K562 (cell line): ENCODE measurements at regions not wholly inside any gene's neighbourhood (a gene's known extent, or its start where the extent isn't known, plus 50 kb on each side); places are given as distances from the start of the nearest gene placed in this dataset.

Experiments
- ATAC-seq: fragments of 200-7000 bp; cut with Tn5 transposase; 3 replicates; pipeline ENCODE4 v1.9.1; 2020; ENCODE audit warnings: moderate library complexity
- BruUV-seq: library from RNA; stranded (reverse); fragments of 400-500 nt; replicated peaks from 2 replicates; lab custom pipeline; 2021; lab: Mats Ljungman, UMichigan
- CTCF ChIA-PET: fragments of 300-600 bp; formaldehyde crosslinking; extraction: SDS; loops from one replicate; lab custom pipeline; 2021; ENCODE audit warnings: low intra/inter-chr PET ratio; lab: Yijun Ruan, JAX
- POLR2A ChIA-PET: fragments of 300-600, 350-650 bp; sonication (Branson Sonifier 250); formaldehyde crosslinking; extraction: SDS; loops from one replicate; lab custom pipeline; 2021; ENCODE audit warnings: antibody characterized with exemption, inconsistent platforms; lab: Yijun Ruan, JAX
- DNase-seq, 4 experiments: peaks; one replicate each; pipeline versions ENCODE4 v3.0.0 to v3.0.0-alpha.2; 2011 to 2018; ENCODE audit warnings: low spot score in 3 of 4, mixed read lengths in 3 of 4; ENCODE audit errors: extremely low read depth in 1 of 4
- FAIRE-seq: peaks from 2 replicates; lab custom pipeline; 2011; peaks lifted over from hg19 to GRCh38; lab: Jason Lieb, UNC
- H2AFZ ChIP-seq: 2 replicates; pipeline ENCODE4 v1.6.0; 2011; ENCODE audit warnings: low read depth, low read length, control low read depth, inconsistent platforms
- H3K27ac ChIP-seq: fragments of 200-600 bp; 3 replicates; pipeline ENCODE4 v1.8.0; 2011; ENCODE audit warnings: low read depth, mild to moderate bottlenecking, control low read depth, inconsistent platforms, low read length, moderate library complexity, mixed read lengths; ENCODE audit errors: extremely low read depth
- H3K27me3 ChIP-seq, 2 experiments: fragments of 300-600 bp in 1 of 2; 2 replicates in 1 of 2; 3 replicates in 1 of 2; pipeline versions ENCODE4 v1.6.0 to v1.8.0; 2011; ENCODE audit warnings: inconsistent platforms in 2 of 2, low read length in 2 of 2, mild to moderate bottlenecking in 1 of 2, mixed read lengths in 1 of 2, moderate library complexity in 1 of 2; ENCODE audit not compliant: control insufficient read depth in 2 of 2, insufficient read depth in 2 of 2
- H3K36me3 ChIP-seq: fragments of 300-600 bp; 3 replicates; pipeline ENCODE4 v1.8.0; 2011; ENCODE audit warnings: mild to moderate bottlenecking, low read length, inconsistent platforms; ENCODE audit not compliant: control insufficient read depth, insufficient read depth
- H3K4me1 ChIP-seq, 2 experiments: fragments of 200-600 bp in 1 of 2; replicated peaks in 1 of 2; 2 replicates in 1 of 2; 3 replicates in 1 of 2; pipeline versions ENCODE4 v1.5.1 to v1.8.0; 2011; ENCODE audit warnings: inconsistent platforms in 2 of 2, low read length in 2 of 2, mild to moderate bottlenecking in 1 of 2, mixed read lengths in 1 of 2, moderate library complexity in 1 of 2; ENCODE audit not compliant: control insufficient read depth in 2 of 2, insufficient read depth in 2 of 2
- H3K4me2 ChIP-seq: 2 replicates; pipeline ENCODE4 v1.6.1; 2011; ENCODE audit warnings: low read length, control low read depth, inconsistent platforms, mixed read lengths; ENCODE audit not compliant: insufficient read depth
- H3K4me3 ChIP-seq: fragments of 200-600 bp; sonication (generic), shearing (Covaris generic); 2 replicates; pipeline ENCODE4 v1.5.1; 2016; ENCODE audit warnings: control low read depth, inconsistent platforms
- H3K79me2 ChIP-seq: fragments of 200-600 bp; 3 replicates; pipeline ENCODE4 v1.8.0; 2011; ENCODE audit warnings: low read length, inconsistent platforms; ENCODE audit not compliant: control insufficient read depth, insufficient read depth
- H3K9ac ChIP-seq, 2 experiments: 2 replicates each; pipeline versions ENCODE4 v1.6.0 to v1.6.1; 2011; ENCODE audit warnings: low read depth in 2 of 2, low read length in 2 of 2, control low read depth in 1 of 2, inconsistent platforms in 1 of 2, mild to moderate bottlenecking in 1 of 2, mixed read lengths in 1 of 2; ENCODE audit not compliant: insufficient read depth in 1 of 2
- H3K9me1 ChIP-seq: one replicate; pipeline ENCODE4 v1.6.0; 2011; ENCODE audit warnings: inconsistent platforms, mild to moderate bottlenecking, low read length, moderate library complexity; ENCODE audit not compliant: control insufficient read depth, insufficient read depth
- H3K9me3 ChIP-seq: replicated peaks from 2 replicates; pipeline ENCODE4 v1.5.1; 2011; ENCODE audit warnings: low read depth, low read length, inconsistent platforms; ENCODE audit not compliant: control insufficient read depth, insufficient read depth
- H4K20me1 ChIP-seq: replicated peaks from 2 replicates; pipeline ENCODE4 v1.6.1; 2011; ENCODE audit warnings: low read length, inconsistent platforms, mixed read lengths; ENCODE audit not compliant: control insufficient read depth, insufficient read depth
- ASH1L ChIP-seq: fragments of 450-650 bp; IDR thresholded peaks from 2 replicates; pipeline ENCODE4 v1.6.1; 2018; ENCODE audit warnings: borderline replicate concordance, mild to moderate bottlenecking, low read depth; ENCODE audit not compliant: partially characterized antibody
- C11orf30 ChIP-seq: fragments of 450-650 bp; IDR thresholded peaks from 2 replicates; pipeline ENCODE4 v1.6.1; 2016; ENCODE audit warnings: low read depth, mild to moderate bottlenecking
- CREB1 ChIP-seq, 2 experiments: sonication (generic) in 1 of 2; formaldehyde crosslinking in 1 of 2; IDR thresholded peaks; 2 replicates each; pipeline versions ENCODE4 v1.6.1 to v1.8.0; 2012 to 2022; ENCODE audit warnings: inconsistent platforms in 1 of 2, mild to moderate bottlenecking in 1 of 2, missing genetic modification reagents in 1 of 2, moderate library complexity in 1 of 2
- FOXK2 ChIP-seq, 2 experiments: fragments of 450-650 bp; IDR thresholded peaks in 1 of 2; conservative IDR thresholded peaks in 1 of 2; 2 replicates each; pipeline ENCODE4 v1.6.1; 2016; ENCODE audit warnings: low read depth in 2 of 2, mild to moderate bottlenecking in 1 of 2
- HDGF ChIP-seq: fragments of 450-650 bp; IDR thresholded peaks from 2 replicates; pipeline ENCODE4 v1.6.1; 2016
- HNRNPK ChIP-seq: fragments of 200-400 bp; formaldehyde crosslinking; IDR thresholded peaks from one replicate; pipeline ENCODE4 v1.6.1; 2018; ENCODE audit warnings: mild to moderate bottlenecking, low read depth, low read length; ENCODE audit not compliant: poor library complexity, severe bottlenecking
- HSF4 ChIP-seq: fragments of 250-450 bp; sonication (Bioruptor Pico); IDR thresholded peaks from 2 replicates; pipeline ENCODE4 v2.1.2; 2022; ENCODE audit warnings: mild to moderate bottlenecking, moderate library complexity, borderline replicate concordance
- KDM5B ChIP-seq: fragments of 200-600 bp; sonication (generic); IDR thresholded peaks from 2 replicates; pipeline ENCODE4 v1.6.1; 2012; ENCODE audit warnings: low read depth, mild to moderate bottlenecking, moderate library complexity, low read length, control low read depth, inconsistent platforms; ENCODE audit not compliant: insufficient replicate concordance
- MAFF ChIP-seq: IDR thresholded peaks from 2 replicates; pipeline ENCODE4 v1.6.1; 2012; ENCODE audit warnings: low read length, improper control_type of control experiment
- ZNF263 ChIP-seq: sonication (generic); formaldehyde crosslinking; IDR thresholded peaks from 2 replicates; pipeline ENCODE4 v1.8.0; 2022; ENCODE audit warnings: mild to moderate bottlenecking, missing genetic modification reagents, borderline replicate concordance
- WGBS: fragments of 100-300 bp; shearing (Covaris generic); methylation state at CpG from one replicate; pipeline ENCODE4 v1.1.6; 2016; ENCODE audit warnings: low coverage, mixed read lengths; ENCODE audit not compliant: insufficient coverage; ENCODE audit errors: missing lambda C conversion rate; 5-methylcytosine and 5-hydroxymethylcytosine counted together
- in situ Hi-C: fragments of 300-500 bp; cut with MboI; formaldehyde crosslinking; loops from 4 replicates; pipeline ENCODE4 v1.15.0; 2018; ENCODE audit warnings: inconsistent platforms, mixed read lengths
- intact Hi-C: fragments of 100-400 bp; cut with micrococcal nuclease; formaldehyde crosslinking; loops from 2 replicates; pipeline ENCODE4 v1.14.2; 2022
- TF ChIP-seq, protein P1 (sequence below): fragments of 450-650 bp; formaldehyde crosslinking; IDR thresholded peaks from 2 replicates; pipeline ENCODE4 v1.4.0; 2020; ENCODE audit warnings: mild to moderate bottlenecking, moderate library complexity
- TF ChIP-seq, protein P2 (sequence below): fragments of 450-650 bp; IDR thresholded peaks from 2 replicates; pipeline ENCODE4 v1.6.1; 2018; ENCODE audit not compliant: partially characterized antibody

DNA sequence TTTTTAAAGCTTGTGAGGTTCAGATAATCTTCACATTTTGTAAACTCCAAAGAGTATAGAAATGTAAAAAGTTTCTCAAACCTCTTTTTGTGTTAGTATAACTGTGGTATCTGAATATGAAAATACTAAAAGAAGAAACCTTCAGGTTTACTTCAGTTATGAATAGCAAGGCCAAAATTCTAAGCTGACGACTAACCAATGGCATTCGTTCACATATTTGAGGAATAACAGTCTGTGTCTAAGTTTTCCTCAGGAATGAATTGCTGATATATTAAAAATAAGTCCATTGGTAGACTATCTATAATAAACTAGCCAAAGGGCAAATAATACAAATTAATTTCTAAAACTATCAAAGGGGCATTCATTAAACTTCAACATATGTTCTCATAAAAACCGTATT, 206.0 kb downstream of the CXCL12 start:
- Histone ChIP-seq H2AFZ (no peak overlapping the region), H3K4me3 (no peak overlapping the region), H3K79me2 (no peaks in the 10 kb centered on the region), H3K36me3 (no peaks in the 10 kb centered on the region), H3K27me3 (peaks cover 7 to 28% of the 10 kb centered on the region in 2 experiments; a peak in 4 of 5 replicates), H3K4me1 (no peaks in the 10 kb centered on the region), H3K4me2 (no peak overlapping the region), H3K9me3 (no peaks in the 10 kb centered on the region), H3K9ac (no peak overlapping the region), H4K20me1 (no peaks in the 10 kb centered on the region), H3K9me1 (no peaks in the 10 kb centered on the region), H3K27ac (no peak overlapping the region)
- in situ Hi-C loops (no loop called here), intact Hi-C loops (no loop called here)
- no TSS peak for BruUV-seq
- ChIA-PET POLR2A (no interaction called here), CTCF (no interaction called here)
- DNase-seq (no peak), FAIRE-seq (no peak), ATAC-seq (no peak)
- 0% methylated on average over 3 of the region's 3 CpGs for WGBS
- TF ChIP-seq HSF4 (CRISPR knock-in tag): no peak
- no peak for TF ChIP-seq ASH1L
- no peak for TF ChIP-seq HDGF
- TF ChIP-seq FOXK2 (conservative IDR thresholded peaks at IDR 0.05 in 1 of 2, IDR thresholded peaks at IDR 0.05 in 1 of 2; ENCODE audit: low read depth in 2 of 2): no peak

DNA sequence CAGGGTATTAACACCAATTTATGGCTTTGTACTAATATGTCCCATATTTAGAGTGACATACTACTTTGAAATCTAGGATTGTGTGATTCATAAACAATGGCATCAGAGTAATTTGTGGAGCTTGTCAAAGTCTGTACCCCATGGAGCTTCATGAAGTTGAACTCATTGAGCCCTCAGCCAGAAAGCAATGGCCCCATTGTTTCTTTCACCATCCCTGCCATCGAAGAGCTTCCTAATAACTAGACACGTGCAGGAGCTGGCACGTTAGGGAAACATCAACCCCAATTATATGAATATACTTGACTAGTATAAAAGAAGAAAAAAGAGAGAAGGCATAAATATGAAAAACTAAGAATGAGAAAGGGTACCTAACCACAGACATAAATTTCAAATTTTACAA, 206.6 kb downstream of the CXCL12 start:
- H3K9ac ChIP-seq: no peak overlapping the region
- FAIRE-seq: no peak
- H4K20me1 ChIP-seq: no peaks in the 10 kb centered on the region
- no peaks in the 10 kb centered on the region for H3K36me3 ChIP-seq
- no peaks in the 10 kb centered on the region for H3K9me1 ChIP-seq
- no peak overlapping the region for H2AFZ ChIP-seq
- H3K4me1 ChIP-seq: no peaks in the 10 kb centered on the region
- H3K4me3 ChIP-seq: no peak overlapping the region
- in situ Hi-C loops (no loop called here), intact Hi-C loops (no loop called here)
- CTCF ChIA-PET: no interaction called here
- POLR2A ChIA-PET: no interaction called here
- H3K4me2 ChIP-seq: no peak overlapping the region
- peaks cover 8 to 33% of the 10 kb centered on the region in 2 experiments; a peak in 4 of 5 replicates for H3K27me3 ChIP-seq
- BruUV-seq: no TSS peak
- DNase-seq: no peak
- no peaks in the 10 kb centered on the region for H3K9me3 ChIP-seq
- ATAC-seq: no peak
- WGBS: 0% methylated on average over 3 of the region's 3 CpGs
- no peaks in the 10 kb centered on the region for H3K79me2 ChIP-seq
- H3K27ac ChIP-seq: no peak overlapping the region
- TF ChIP-seq KDM5B (no peak), CREB1 (IDR thresholded peaks at IDR 0.05) (no peak), CREB1 (CRISPR knock-in tag; IDR thresholded peaks at IDR 0.05) (no peak), C11orf30 (no peak), ZNF263 (CRISPR knock-in tag) (no peak), MAFF (no peak), HNRNPK (no peak)
- TF ChIP-seq, protein P1, sequence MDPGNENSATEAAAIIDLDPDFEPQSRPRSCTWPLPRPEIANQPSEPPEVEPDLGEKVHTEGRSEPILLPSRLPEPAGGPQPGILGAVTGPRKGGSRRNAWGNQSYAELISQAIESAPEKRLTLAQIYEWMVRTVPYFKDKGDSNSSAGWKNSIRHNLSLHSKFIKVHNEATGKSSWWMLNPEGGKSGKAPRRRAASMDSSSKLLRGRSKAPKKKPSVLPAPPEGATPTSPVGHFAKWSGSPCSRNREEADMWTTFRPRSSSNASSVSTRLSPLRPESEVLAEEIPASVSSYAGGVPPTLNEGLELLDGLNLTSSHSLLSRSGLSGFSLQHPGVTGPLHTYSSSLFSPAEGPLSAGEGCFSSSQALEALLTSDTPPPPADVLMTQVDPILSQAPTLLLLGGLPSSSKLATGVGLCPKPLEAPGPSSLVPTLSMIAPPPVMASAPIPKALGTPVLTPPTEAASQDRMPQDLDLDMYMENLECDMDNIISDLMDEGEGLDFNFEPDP (CRISPR knock-in tag): no peak
- TF ChIP-seq, protein P2, sequence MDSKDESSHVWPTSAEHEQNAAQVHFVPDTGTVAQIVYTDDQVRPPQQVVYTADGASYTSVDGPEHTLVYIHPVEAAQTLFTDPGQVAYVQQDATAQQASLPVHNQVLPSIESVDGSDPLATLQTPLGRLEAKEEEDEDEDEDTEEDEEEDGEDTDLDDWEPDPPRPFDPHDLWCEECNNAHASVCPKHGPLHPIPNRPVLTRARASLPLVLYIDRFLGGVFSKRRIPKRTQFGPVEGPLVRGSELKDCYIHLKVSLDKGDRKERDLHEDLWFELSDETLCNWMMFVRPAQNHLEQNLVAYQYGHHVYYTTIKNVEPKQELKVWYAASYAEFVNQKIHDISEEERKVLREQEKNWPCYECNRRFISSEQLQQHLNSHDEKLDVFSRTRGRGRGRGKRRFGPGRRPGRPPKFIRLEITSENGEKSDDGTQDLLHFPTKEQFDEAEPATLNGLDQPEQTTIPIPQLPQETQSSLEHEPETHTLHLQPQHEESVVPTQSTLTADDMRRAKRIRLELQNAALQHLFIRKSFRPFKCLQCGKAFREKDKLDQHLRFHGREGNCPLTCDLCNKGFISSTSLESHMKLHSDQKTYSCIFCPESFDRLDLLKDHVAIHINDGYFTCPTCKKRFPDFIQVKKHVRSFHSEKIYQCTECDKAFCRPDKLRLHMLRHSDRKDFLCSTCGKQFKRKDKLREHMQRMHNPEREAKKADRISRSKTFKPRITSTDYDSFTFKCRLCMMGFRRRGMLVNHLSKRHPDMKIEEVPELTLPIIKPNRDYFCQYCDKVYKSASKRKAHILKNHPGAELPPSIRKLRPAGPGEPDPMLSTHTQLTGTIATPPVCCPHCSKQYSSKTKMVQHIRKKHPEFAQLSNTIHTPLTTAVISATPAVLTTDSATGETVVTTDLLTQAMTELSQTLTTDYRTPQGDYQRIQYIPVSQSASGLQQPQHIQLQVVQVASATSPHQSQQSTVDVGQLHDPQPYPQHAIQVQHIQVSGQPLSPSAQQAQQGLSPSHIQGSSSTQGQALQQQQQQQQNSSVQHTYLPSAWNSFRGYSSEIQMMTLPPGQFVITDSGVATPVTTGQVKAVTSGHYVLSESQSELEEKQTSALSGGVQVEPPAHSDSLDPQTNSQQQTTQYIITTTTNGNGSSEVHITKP: no peak
